Stimulated activated CD4-positive, alpha-beta T cell treated with anti-CD3 and anti-CD28 coated beads, Interleukin-2, amount 100 ng/mL, for 48 hours (primary cell): ENCODE measurements at regions not wholly inside any gene's neighbourhood (a gene's known extent, or its start where the extent isn't known, plus 50 kb on each side); places are given as distances from the start of the nearest gene placed in this dataset.

Experiments
- DNase-seq, 2 donors: peaks; one replicate each; pipeline ENCODE4 v3.0.0-alpha.2; 2020

GRCh38 chr14:26773906-26774593 lies 176.2 kb upstream of the NOVA1 start:
- no peak for DNase-seq

- DNase-seq, result no peak
These were observed 178.1 kb upstream of the NOVA1 start for GRCh38 chr14:26775765-26776563.

GRCh38 chr14:26791117-26791806 lies 193.4 kb upstream of the NOVA1 start:
- DNase-seq, result no peak

- DNase-seq, result no peak
These were observed 196.9 kb upstream of the NOVA1 start for GRCh38 chr14:26794731-26795130.

- DNase-seq, result no peak
These were observed 210.6 kb upstream of the NOVA1 start for GRCh38 chr14:26808407-26808806.

- DNase-seq, result no peak
These were observed 212.8 kb upstream of the NOVA1 start for GRCh38 chr14:26810631-26811030.

- no peak for DNase-seq
These were observed 214.0 kb upstream of the NOVA1 start for GRCh38 chr14:26811756-26812305.

GRCh38 chr14:26820138-26820537 lies 222.3 kb upstream of the NOVA1 start:
- no peak for DNase-seq

- DNase-seq, result no peak
These were observed 222.7 kb upstream of the NOVA1 start for GRCh38 chr14:26820572-26820971.

- DNase-seq, result no peak
These were observed 230.9 kb upstream of the NOVA1 start for GRCh38 chr14:26828741-26829140.

GRCh38 chr14:26833621-26834176 lies 235.9 kb upstream of the NOVA1 start:
- DNase-seq, result no peak

GRCh38 chr14:26835979-26836570 lies 238.2 kb upstream of the NOVA1 start:
- no peak for DNase-seq

GRCh38 chr14:26839481-26839880 lies 241.6 kb upstream of the NOVA1 start:
- DNase-seq, result no peak

GRCh38 chr14:26841326-26841725 lies 243.5 kb upstream of the NOVA1 start:
- no peak for DNase-seq

GRCh38 chr14:26841920-26842741 lies 244.3 kb upstream of the NOVA1 start:
- DNase-seq, result no peak

GRCh38 chr14:26845151-26845818 lies 247.5 kb upstream of the NOVA1 start:
- DNase-seq, result no peak

- no peak for DNase-seq
These were observed 248.6 kb upstream of the NOVA1 start for GRCh38 chr14:26846388-26846787.

GRCh38 chr14:26849514-26849913 lies 251.7 kb upstream of the NOVA1 start:
- DNase-seq, result no peak

GRCh38 chr14:26851793-26852192 lies 254.0 kb upstream of the NOVA1 start:
- no peak for DNase-seq

GRCh38 chr14:26855077-26855753 lies 257.4 kb upstream of the NOVA1 start:
- DNase-seq, result no peak
